ENCODE measurements at regions not wholly inside any gene's neighbourhood (a gene's known extent, or its start where the extent isn't known, plus 50 kb on each side); places are given as distances from the start of the nearest gene placed in this dataset.

GRCh38 chr7:52695973-52696595 is 339.3 kb upstream of the POM121L12 start:
- H2BK12ac ChIP-seq (ENCODE audit: low read depth, low read length), result no peak overlapping the region
- H3K79me1 ChIP-seq (ENCODE audit: low read depth, low read length), result no peaks in the 10 kb centered on the region
- no peak overlapping the region for H4K5ac ChIP-seq (ENCODE audit: insufficient read length, low read depth, low read length)
- H3K36me3 ChIP-seq (ENCODE audit: control insufficient read depth in 2 of 4, insufficient read depth in 4 of 4, low read length in 3 of 4), result no peaks in the 10 kb centered on the region
- no peak overlapping the region for H2AFZ ChIP-seq (ENCODE audit: low read length)
- H3K79me2 ChIP-seq (ENCODE audit: control insufficient read depth in 1 of 2, insufficient read depth in 2 of 2, low read length in 2 of 2), result no peaks in the 10 kb centered on the region
- H3K14ac ChIP-seq (ENCODE audit: insufficient read length), result no peak overlapping the region
- H4K20me1 ChIP-seq (replicated peaks in 1 of 2; ENCODE audit: control insufficient read depth in 1 of 2, insufficient read depth in 2 of 2, low read length in 2 of 2), result no peaks in the 10 kb centered on the region
- no peak overlapping the region for H2AK5ac ChIP-seq (ENCODE audit: low read depth, low read length)
- no peak overlapping the region for H4K91ac ChIP-seq (replicated peaks; ENCODE audit: insufficient read length, low read length)
- no peak overlapping the region for H2BK120ac ChIP-seq (replicated peaks; ENCODE audit: low read depth, low read length)
- H3K4ac ChIP-seq (replicated peaks; ENCODE audit: insufficient read length, low read depth, low read length), result no peak overlapping the region
- H3K23ac ChIP-seq (ENCODE audit: insufficient read length), result no peak overlapping the region
- 50% methylated on average over 5 of the region's 5 CpGs; no CpG with 5 or more reads in 1 of the 2 experiments for WGBS, 2 experiments (ENCODE audit: extremely low coverage in 1 of 2, insufficient coverage in 1 of 2, insufficient read length in 1 of 2, insufficient replicate concordance in 2 of 2, low coverage in 1 of 2, low lambda C conversion rate in 2 of 2, missing lambda C conversion rate in 1 of 2)
- CTCF ChIA-PET (ENCODE audit: partially characterized antibody), result no interaction called here
- POLR2A ChIA-PET (ENCODE audit: partially characterized antibody), result no interaction called here
- no peak overlapping the region for H2BK15ac ChIP-seq (ENCODE audit: low read length)
- no peak overlapping the region for H3K4me3 ChIP-seq (ENCODE audit: extremely low read depth in 1 of 4, insufficient read depth in 2 of 4, low read depth in 3 of 4, low read length in 4 of 4)
- H3K18ac ChIP-seq (ENCODE audit: extremely low read depth, low read length), result no peak overlapping the region
- H3K56ac ChIP-seq (replicated peaks; ENCODE audit: insufficient read length, low read depth, low read length), result no peak overlapping the region
- no peaks in the 10 kb centered on the region for H3K27me3 ChIP-seq (replicated peaks in 1 of 4; ENCODE audit: control insufficient read depth in 3 of 4, extremely low read depth in 1 of 4, insufficient read depth in 3 of 4, low read length in 3 of 4)
- H2BK5ac ChIP-seq (ENCODE audit: low read depth, low read length), result no peak overlapping the region
- FAIRE-seq (no peak), DNase-seq (ENCODE audit: low read depth in 1 of 2, low spot score in 2 of 2) (no peak)
- no peak overlapping the region for H3K4me2 ChIP-seq (ENCODE audit: insufficient read depth in 1 of 2, low read depth in 2 of 2, low read length in 2 of 2)
- peaks cover 0 to 5% (median 2%) of the 10 kb centered on the region in 4 experiments; a peak in 2 of 7 replicates for H3K4me1 ChIP-seq (replicated peaks in 1 of 4; ENCODE audit: control insufficient read depth in 3 of 4, insufficient read depth in 4 of 4, low read length in 3 of 4)
- H4K8ac ChIP-seq (ENCODE audit: extremely low read depth, insufficient read depth, low read length), result no peak overlapping the region
- H2BK20ac ChIP-seq (ENCODE audit: low read length), result no peak overlapping the region
- 0 out of 4 replicates have a peak, but pooled peaks cover 0 to 5% of the 10 kb centered on the region in 2 experiments for H3K9me3 ChIP-seq (ENCODE audit: insufficient read depth in 2 of 2, low read depth in 1 of 2, low read length in 1 of 2)
- no peak overlapping the region for H3K27ac ChIP-seq (ENCODE audit: low read depth, low read length)
- H3K9ac ChIP-seq (replicated peaks in 1 of 4; ENCODE audit: extremely low read depth in 1 of 4, low read depth in 3 of 4, low read length in 3 of 4), result no peak overlapping the region
- H3K23me2 ChIP-seq (ENCODE audit: low read depth, low read length), result no peaks in the 10 kb centered on the region
- TF ChIP-seq CTBP2 (IDR thresholded peaks at IDR 0.05; ENCODE audit: borderline replicate concordance, insufficient read depth, insufficient read length, low read length), result no peak
- no peak for TF ChIP-seq BRCA1 (IDR thresholded peaks at IDR 0.05; ENCODE audit: low read depth, low read length)
- TF ChIP-seq CHD1 (IDR thresholded peaks at IDR 0.05; ENCODE audit: low read depth, low read length), result no peak
- TF ChIP-seq SP1 (IDR thresholded peaks at IDR 0.05; ENCODE audit: low read depth, low read length), result no peak
- no peak for TF ChIP-seq SP2 (IDR thresholded peaks at IDR 0.05; ENCODE audit: low read length)
- no peak for TF ChIP-seq JUN (IDR thresholded peaks at IDR 0.05; ENCODE audit: low read depth, low read length)
- TF ChIP-seq E2F6 (IDR thresholded peaks at IDR 0.05), result no peak
- TF ChIP-seq EGR1 (IDR thresholded peaks at IDR 0.05; ENCODE audit: borderline replicate concordance, low read depth, low read length), result no peak
- TF ChIP-seq ASH2L (IDR thresholded peaks at IDR 0.05; ENCODE audit: low read length), result no peak
- TF ChIP-seq SAP30 (IDR thresholded peaks at IDR 0.05; ENCODE audit: insufficient read depth, insufficient replicate concordance, low read length), result no peak
- no peak for TF ChIP-seq RXRA (IDR thresholded peaks at IDR 0.05; ENCODE audit: insufficient read depth, low read depth, low read length)
- TF ChIP-seq CHD2 (IDR thresholded peaks at IDR 0.05; ENCODE audit: low read length), result no peak
- no peak for TF ChIP-seq RFX5 (IDR thresholded peaks at IDR 0.05; ENCODE audit: borderline replicate concordance, low read depth, low read length)
- no peak for TF ChIP-seq FOSL1 (IDR thresholded peaks at IDR 0.05; ENCODE audit: insufficient read depth, low read depth, low read length)
- TF ChIP-seq TEAD4 (IDR thresholded peaks at IDR 0.05; ENCODE audit: low read depth, low read length), result no peak

Measured in H1 (cell line).